ENCODE measurements at regions not wholly inside any gene's neighbourhood (a gene's known extent, or its start where the extent isn't known, plus 50 kb on each side); places are given as distances from the start of the nearest gene placed in this dataset.

DNA sequence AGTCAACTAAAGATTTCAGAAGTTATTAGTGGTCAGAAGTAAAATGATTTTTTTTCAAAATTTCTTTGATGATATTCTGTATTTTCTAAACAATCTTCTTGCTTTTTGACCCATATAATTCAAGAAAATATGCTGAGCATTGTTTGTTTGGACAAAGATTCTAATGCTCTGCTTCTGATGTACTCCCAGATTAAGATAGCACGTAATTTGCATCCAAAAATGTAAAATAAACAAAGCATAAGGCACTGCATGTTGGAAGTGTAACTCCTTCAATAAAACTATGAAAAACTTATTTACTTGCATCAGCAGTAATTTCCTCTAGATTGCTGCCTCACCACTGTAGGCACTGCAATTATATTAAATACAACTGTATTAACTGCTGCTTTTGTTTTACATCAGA lies 1054.1 kb downstream of the TTLL7 start:
- TF ChIP-seq, protein P1, sequence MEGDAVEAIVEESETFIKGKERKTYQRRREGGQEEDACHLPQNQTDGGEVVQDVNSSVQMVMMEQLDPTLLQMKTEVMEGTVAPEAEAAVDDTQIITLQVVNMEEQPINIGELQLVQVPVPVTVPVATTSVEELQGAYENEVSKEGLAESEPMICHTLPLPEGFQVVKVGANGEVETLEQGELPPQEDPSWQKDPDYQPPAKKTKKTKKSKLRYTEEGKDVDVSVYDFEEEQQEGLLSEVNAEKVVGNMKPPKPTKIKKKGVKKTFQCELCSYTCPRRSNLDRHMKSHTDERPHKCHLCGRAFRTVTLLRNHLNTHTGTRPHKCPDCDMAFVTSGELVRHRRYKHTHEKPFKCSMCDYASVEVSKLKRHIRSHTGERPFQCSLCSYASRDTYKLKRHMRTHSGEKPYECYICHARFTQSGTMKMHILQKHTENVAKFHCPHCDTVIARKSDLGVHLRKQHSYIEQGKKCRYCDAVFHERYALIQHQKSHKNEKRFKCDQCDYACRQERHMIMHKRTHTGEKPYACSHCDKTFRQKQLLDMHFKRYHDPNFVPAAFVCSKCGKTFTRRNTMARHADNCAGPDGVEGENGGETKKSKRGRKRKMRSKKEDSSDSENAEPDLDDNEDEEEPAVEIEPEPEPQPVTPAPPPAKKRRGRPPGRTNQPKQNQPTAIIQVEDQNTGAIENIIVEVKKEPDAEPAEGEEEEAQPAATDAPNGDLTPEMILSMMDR (IDR thresholded peaks at IDR 0.05; ENCODE audit: low read length), result no peak
- TF ChIP-seq EZH2 (IDR thresholded peaks at IDR 0.05; ENCODE audit: borderline replicate concordance, low read length), result no peak
